Activated CD8-positive, alpha-beta memory T cell treated with anti-CD3 and anti-CD28 coated beads for 48 hours (primary cell): ENCODE measurements at regions not wholly inside any gene's neighbourhood (a gene's known extent, or its start where the extent isn't known, plus 50 kb on each side); places are given as distances from the start of the nearest gene placed in this dataset.

Experiments used
- DNase-seq, 3 experiments: peaks; one replicate each; pipeline ENCODE4 v3.0.0-alpha.2; 2020; ENCODE audit warnings: low read depth in 2 of 3, low spot score in 2 of 3

- DNase-seq, result no peak
Measured at GRCh38 chr2:8565399-8566154, 116.3 kb upstream of the ID2 start.

GRCh38 chr2:8566155-8566670 lies 115.6 kb upstream of the ID2 start:
- no peak for DNase-seq

- DNase-seq, result no peak
Measured at GRCh38 chr2:8566774-8567468, 114.9 kb upstream of the ID2 start.

- DNase-seq, result no peak
Measured at GRCh38 chr2:8567469-8568260, 114.2 kb upstream of the ID2 start.

GRCh38 chr2:8568543-8569302 lies 113.1 kb upstream of the ID2 start:
- no peak for DNase-seq

GRCh38 chr2:8569332-8569930 lies 112.4 kb upstream of the ID2 start:
- no peak for DNase-seq

GRCh38 chr2:8570637-8571036 lies 111.2 kb upstream of the ID2 start:
- no peak for DNase-seq

GRCh38 chr2:8571301-8571791 lies 110.5 kb upstream of the ID2 start:
- DNase-seq, result no peak

- DNase-seq, result no peak
Measured at GRCh38 chr2:8571792-8572499, 109.9 kb upstream of the ID2 start.

GRCh38 chr2:8572712-8573233 lies 109.1 kb upstream of the ID2 start:
- no peak for DNase-seq

GRCh38 chr2:8573234-8573941 lies 108.5 kb upstream of the ID2 start:
- DNase-seq, result no peak

GRCh38 chr2:8573942-8574195 lies 108.0 kb upstream of the ID2 start:
- no peak for DNase-seq

GRCh38 chr2:8574196-8575037 lies 107.4 kb upstream of the ID2 start:
- no peak for DNase-seq

GRCh38 chr2:8575038-8575833 lies 106.6 kb upstream of the ID2 start:
- no peak for DNase-seq

GRCh38 chr2:8575834-8576423 lies 105.9 kb upstream of the ID2 start:
- no peak for DNase-seq

- DNase-seq, result no peak
Measured at GRCh38 chr2:8576525-8577167, 105.2 kb upstream of the ID2 start.

- no peak for DNase-seq
Measured at GRCh38 chr2:8577573-8577972, 104.3 kb upstream of the ID2 start.
